ENCODE measurements at regions not wholly inside any gene's neighbourhood (a gene's known extent, or its start where the extent isn't known, plus 50 kb on each side); places are given as distances from the start of the nearest gene placed in this dataset.

GRCh38 chr3:127393131-127393820 is 105.4 kb upstream of the PRR20G start:
- DNase-seq = no peak

- no peak for DNase-seq
Measured at GRCh38 chr3:127392156-127392490, 104.3 kb upstream of the PRR20G start.

GRCh38 chr3:127391436-127392155 is 103.8 kb upstream of the PRR20G start:
- DNase-seq = no peak

- no peak for DNase-seq
Measured at GRCh38 chr3:127390365-127391025, 102.6 kb upstream of the PRR20G start.

GRCh38 chr3:127389913-127390312 is 102.1 kb upstream of the PRR20G start:
- no peak for DNase-seq

- no peak for DNase-seq
Measured at GRCh38 chr3:127389420-127389819, 101.6 kb upstream of the PRR20G start.

- no peak for DNase-seq
Measured at GRCh38 chr3:127388427-127388826, 100.6 kb upstream of the PRR20G start.

- DNase-seq = no peak
Measured at GRCh38 chr3:127387556-127388153, 99.8 kb upstream of the PRR20G start.

GRCh38 chr3:127387119-127387518 is 99.3 kb upstream of the PRR20G start:
- DNase-seq = no peak

GRCh38 chr3:127386490-127386889 is 98.6 kb upstream of the PRR20G start:
- no peak for DNase-seq

- no peak for DNase-seq
Measured at GRCh38 chr3:127385540-127385870, 97.7 kb upstream of the PRR20G start.

GRCh38 chr3:127384717-127385539 is 97.1 kb upstream of the PRR20G start:
- no peak for DNase-seq

GRCh38 chr3:127383656-127384179 is 95.9 kb upstream of the PRR20G start:
- DNase-seq = no peak

GRCh38 chr3:127377801-127378655 is 90.2 kb upstream of the PRR20G start:
- DNase-seq = no peak

- no peak for DNase-seq
Measured at GRCh38 chr3:127375151-127375930, 87.5 kb upstream of the PRR20G start.

- DNase-seq = no peak
Measured at GRCh38 chr3:127374086-127375010, 86.5 kb upstream of the PRR20G start.

GRCh38 chr3:127373441-127374085 is 85.7 kb upstream of the PRR20G start:
- no peak for DNase-seq

GRCh38 chr3:127371846-127372245 is 84.0 kb upstream of the PRR20G start:
- DNase-seq = no peak

- DNase-seq = no peak
Measured at GRCh38 chr3:127371334-127371733, 83.5 kb upstream of the PRR20G start.
